Breast epithelium (tissue), 3 donors: ENCODE measurements at regions not wholly inside any gene's neighbourhood (a gene's known extent, or its start where the extent isn't known, plus 50 kb on each side); places are given as distances from the start of the nearest gene placed in this dataset.

Source experiments
- CTCF ChIP-seq, 3 donors: fragments of 450-650 bp; IDR thresholded peaks; one replicate each; pipeline ENCODE4 v1.5.1; 2016 to 2017; ENCODE audit warnings: antibody characterized with exemption in 3 of 3, mild to moderate bottlenecking in 3 of 3, moderate library complexity in 3 of 3
- POLR2A ChIP-seq: fragments of 450-650 bp; IDR thresholded peaks from one replicate; pipeline ENCODE4 v1.6.1; 2016; ENCODE audit warnings: antibody characterized with exemption, mild to moderate bottlenecking, moderate library complexity

- TF ChIP-seq POLR2A (no peak), CTCF (IDR thresholded peaks at IDR 0.05) (no peak)
Observed at GRCh38 chr5:68041293-68041692, 174.3 kb upstream of the PIK3R1 start.
